GM12892 (cell line): ENCODE measurements at regions not wholly inside any gene's neighbourhood (a gene's known extent, or its start where the extent isn't known, plus 50 kb on each side); places are given as distances from the start of the nearest gene placed in this dataset.

ENCODE experiments used
- POLR2A ChIP-seq: IDR thresholded peaks from 2 replicates; pipeline ENCODE4 v1.6.1; 2011; ENCODE audit warnings: low read depth, low read length, control low read depth
- TAF1 ChIP-seq: IDR thresholded peaks from 2 replicates; pipeline ENCODE4 v1.6.1; 2011; ENCODE audit warnings: low read depth, mild to moderate bottlenecking, control low read depth, low read length, borderline replicate concordance

GRCh38 chr5:28174691-28175090, 1136.3 kb upstream of the CDH9 start:
- TF ChIP-seq TAF1 (no peak), POLR2A (no peak)
